Suprapubic skin (tissue), 3 donors: ENCODE measurements at regions not wholly inside any gene's neighbourhood (a gene's known extent, or its start where the extent isn't known, plus 50 kb on each side); places are given as distances from the start of the nearest gene placed in this dataset.

Experiments used
- CTCF ChIP-seq, 2 donors: fragments of 200-600 bp in 1 of 2; fragments of 450-650 bp in 1 of 2; sonication (generic) in 1 of 2; IDR thresholded peaks; one replicate each; pipeline ENCODE4 v1.5.1; 2016 to 2019; ENCODE audit warnings: antibody characterized with exemption in 2 of 2, mild to moderate bottlenecking in 1 of 2, moderate library complexity in 1 of 2
- EP300 ChIP-seq: sonication (generic); formaldehyde crosslinking; IDR thresholded peaks from one replicate; pipeline ENCODE4 v1.6.1; 2017; ENCODE audit warnings: antibody characterized with exemption
- POLR2A ChIP-seq, 2 donors: fragments of 450-650 bp; IDR thresholded peaks; one replicate each; pipeline ENCODE4 v1.6.1; 2017; ENCODE audit warnings: antibody characterized with exemption in 2 of 2, mild to moderate bottlenecking in 2 of 2, moderate library complexity in 2 of 2

GRCh38 chr3:145696011-145696410 is 465.0 kb downstream of the PLOD2 start:
- TF ChIP-seq CTCF (IDR thresholded peaks at IDR 0.05): no peak
- TF ChIP-seq EP300: no peak
- no peak for TF ChIP-seq POLR2A (IDR thresholded peaks at IDR 0.05)
